B cell (primary cell): ENCODE measurements at regions not wholly inside any gene's neighbourhood (a gene's known extent, or its start where the extent isn't known, plus 50 kb on each side); places are given as distances from the start of the nearest gene placed in this dataset.

Experiments used
- EZH2 ChIP-seq: IDR thresholded peaks from 2 replicates; pipeline ENCODE4 v1.6.1; 2012; ENCODE audit warnings: borderline replicate concordance, low read depth, mild to moderate bottlenecking, moderate library complexity, low read length; ENCODE audit not compliant: insufficient read depth, poor library complexity, severe bottlenecking
- TF ChIP-seq, protein P1 (sequence below): fragments of 200-600 bp; IDR thresholded peaks from one replicate; pipeline ENCODE4 v1.8.0; 2022; ENCODE audit warnings: antibody characterized with exemption, mild to moderate bottlenecking

DNA sequence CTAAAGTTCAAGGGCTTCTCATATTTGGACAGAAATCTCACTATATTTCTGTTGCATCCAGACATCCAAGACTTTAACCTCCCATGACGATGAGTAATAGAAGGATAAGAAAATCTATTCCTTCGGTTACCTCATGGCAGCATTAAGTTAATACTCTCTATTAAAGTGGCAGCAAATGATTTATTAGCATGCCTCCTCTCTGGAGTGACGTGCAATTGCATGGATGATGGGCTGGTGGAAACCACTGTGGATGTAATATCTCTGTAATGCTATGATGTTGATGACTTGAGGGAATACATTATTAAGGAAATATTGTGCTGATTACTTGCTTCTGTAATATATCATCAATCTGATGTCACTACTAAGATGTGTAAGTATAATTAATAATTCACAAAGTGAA is 336.8 kb downstream of the DSEL start:
- TF ChIP-seq, protein P1, sequence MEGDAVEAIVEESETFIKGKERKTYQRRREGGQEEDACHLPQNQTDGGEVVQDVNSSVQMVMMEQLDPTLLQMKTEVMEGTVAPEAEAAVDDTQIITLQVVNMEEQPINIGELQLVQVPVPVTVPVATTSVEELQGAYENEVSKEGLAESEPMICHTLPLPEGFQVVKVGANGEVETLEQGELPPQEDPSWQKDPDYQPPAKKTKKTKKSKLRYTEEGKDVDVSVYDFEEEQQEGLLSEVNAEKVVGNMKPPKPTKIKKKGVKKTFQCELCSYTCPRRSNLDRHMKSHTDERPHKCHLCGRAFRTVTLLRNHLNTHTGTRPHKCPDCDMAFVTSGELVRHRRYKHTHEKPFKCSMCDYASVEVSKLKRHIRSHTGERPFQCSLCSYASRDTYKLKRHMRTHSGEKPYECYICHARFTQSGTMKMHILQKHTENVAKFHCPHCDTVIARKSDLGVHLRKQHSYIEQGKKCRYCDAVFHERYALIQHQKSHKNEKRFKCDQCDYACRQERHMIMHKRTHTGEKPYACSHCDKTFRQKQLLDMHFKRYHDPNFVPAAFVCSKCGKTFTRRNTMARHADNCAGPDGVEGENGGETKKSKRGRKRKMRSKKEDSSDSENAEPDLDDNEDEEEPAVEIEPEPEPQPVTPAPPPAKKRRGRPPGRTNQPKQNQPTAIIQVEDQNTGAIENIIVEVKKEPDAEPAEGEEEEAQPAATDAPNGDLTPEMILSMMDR, result no peak
- no peak for TF ChIP-seq EZH2
